ENCODE measurements at regions not wholly inside any gene's neighbourhood (a gene's known extent, or its start where the extent isn't known, plus 50 kb on each side); places are given as distances from the start of the nearest gene placed in this dataset.
"Not testable (repeated sequence)": the region's sequence is repeated elsewhere in the genome, so short reads cannot be mapped to it uniquely, and the experiment has no call there.

DNA sequence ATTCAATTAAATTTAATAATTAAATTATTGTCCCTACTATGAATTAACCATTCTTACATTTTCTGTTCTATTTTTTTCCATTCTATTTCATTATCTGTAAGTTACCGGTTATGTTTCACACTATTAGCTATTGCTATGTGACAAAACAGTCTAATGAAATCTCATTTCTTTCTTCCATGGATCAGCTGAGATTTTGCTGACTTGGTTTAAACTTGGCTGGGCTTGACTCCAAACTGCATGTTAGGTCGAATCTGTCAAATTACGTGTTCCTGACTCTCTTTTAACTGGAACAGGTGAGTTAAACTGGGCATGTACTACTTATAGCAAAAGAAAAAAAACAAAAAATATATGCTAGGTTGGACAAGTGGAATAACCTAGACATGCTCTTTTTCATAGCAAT lies 1464.4 kb downstream of the OLFM4 start:
- no peaks in the 10 kb centered on the region for H3K4me1 ChIP-seq (ENCODE audit: control insufficient read depth in 2 of 2, insufficient read depth in 2 of 2, low read length in 2 of 2)
- H3K4me3 ChIP-seq (ENCODE audit: low read length in 2 of 2) = no peak overlapping the region
- no peaks in the 10 kb centered on the region for H3K9me3 ChIP-seq (ENCODE audit: control insufficient read depth in 2 of 2, low read length in 2 of 2)
- no peaks in the 10 kb centered on the region for H3K36me3 ChIP-seq (ENCODE audit: control insufficient read depth in 2 of 2, insufficient read depth in 2 of 2, low read length in 2 of 2)
- H3K9ac ChIP-seq (ENCODE audit: low read depth in 1 of 2, low read length in 2 of 2) = no peak overlapping the region
- no peaks in the 10 kb centered on the region for H3K27me3 ChIP-seq (ENCODE audit: control insufficient read depth in 2 of 2, insufficient read depth in 2 of 2, low read length in 2 of 2)
- H3K27ac ChIP-seq (ENCODE audit: low read depth in 2 of 2, low read length in 2 of 2) = no peak overlapping the region

DNA sequence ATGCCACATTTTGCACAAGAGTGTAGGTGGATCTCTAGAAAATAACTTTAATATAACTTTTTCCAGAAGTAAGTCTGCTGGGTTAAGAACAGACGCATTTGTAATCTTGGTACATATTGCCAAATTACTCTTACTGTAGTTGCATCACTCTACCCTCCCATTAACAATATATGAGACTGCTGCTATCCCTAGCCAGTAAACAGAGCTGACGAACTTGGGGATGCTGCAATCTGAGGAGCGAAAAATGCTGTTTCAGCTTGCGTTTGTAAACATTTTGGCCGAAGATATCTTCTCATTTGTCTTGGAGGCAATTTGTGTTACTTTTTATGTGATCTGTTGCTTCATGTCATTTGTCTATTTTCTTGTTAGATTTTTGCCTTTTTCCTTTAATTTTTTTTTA lies 1482.8 kb downstream of the OLFM4 start:
- Histone ChIP-seq H3K27me3 (ENCODE audit: control insufficient read depth in 2 of 2, insufficient read depth in 2 of 2, low read length in 2 of 2) (no peaks in the 10 kb centered on the region), H3K9me3 (ENCODE audit: control insufficient read depth in 2 of 2, low read length in 2 of 2) (no peaks in the 10 kb centered on the region), H3K27ac (ENCODE audit: low read depth in 2 of 2, low read length in 2 of 2) (no peak overlapping the region), H3K36me3 (ENCODE audit: control insufficient read depth in 2 of 2, insufficient read depth in 2 of 2, low read length in 2 of 2) (no peaks in the 10 kb centered on the region), H3K4me1 (ENCODE audit: control insufficient read depth in 2 of 2, insufficient read depth in 2 of 2, low read length in 2 of 2) (no peaks in the 10 kb centered on the region), H3K4me3 (ENCODE audit: low read length in 2 of 2) (no peak overlapping the region), H3K9ac (ENCODE audit: low read depth in 1 of 2, low read length in 2 of 2) (no peak overlapping the region)

DNA sequence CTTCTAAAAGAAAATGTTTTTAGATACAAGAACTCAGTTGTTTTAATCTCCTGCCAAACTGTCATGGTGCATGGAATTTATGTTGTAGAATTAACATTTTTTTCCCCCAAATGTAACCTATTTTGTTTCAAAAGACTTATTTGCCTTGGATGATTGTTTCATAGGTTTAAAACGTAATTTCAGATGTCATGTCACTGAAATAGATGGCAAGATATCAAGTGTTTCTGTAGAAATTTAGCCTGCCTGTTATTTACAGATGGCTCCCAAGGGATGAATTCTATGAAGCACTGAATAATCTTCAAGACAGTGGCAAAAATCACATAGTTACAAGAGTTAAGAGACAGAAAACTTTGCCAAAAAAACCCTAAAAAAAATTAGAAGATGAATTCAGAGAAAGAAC lies 1484.6 kb downstream of the OLFM4 start:
- no peak overlapping the region for H3K27ac ChIP-seq (ENCODE audit: low read depth in 2 of 2, low read length in 2 of 2)
- no peak overlapping the region for H3K4me3 ChIP-seq (ENCODE audit: low read length in 2 of 2)
- no peaks in the 10 kb centered on the region for H3K36me3 ChIP-seq (ENCODE audit: control insufficient read depth in 2 of 2, insufficient read depth in 2 of 2, low read length in 2 of 2)
- H3K9me3 ChIP-seq (ENCODE audit: control insufficient read depth in 2 of 2, low read length in 2 of 2) = no peaks in the 10 kb centered on the region
- no peaks in the 10 kb centered on the region for H3K27me3 ChIP-seq (ENCODE audit: control insufficient read depth in 2 of 2, insufficient read depth in 2 of 2, low read length in 2 of 2)
- H3K9ac ChIP-seq (ENCODE audit: low read depth in 1 of 2, low read length in 2 of 2) = no peak overlapping the region
- H3K4me1 ChIP-seq (ENCODE audit: control insufficient read depth in 2 of 2, insufficient read depth in 2 of 2, low read length in 2 of 2) = no peaks in the 10 kb centered on the region

DNA sequence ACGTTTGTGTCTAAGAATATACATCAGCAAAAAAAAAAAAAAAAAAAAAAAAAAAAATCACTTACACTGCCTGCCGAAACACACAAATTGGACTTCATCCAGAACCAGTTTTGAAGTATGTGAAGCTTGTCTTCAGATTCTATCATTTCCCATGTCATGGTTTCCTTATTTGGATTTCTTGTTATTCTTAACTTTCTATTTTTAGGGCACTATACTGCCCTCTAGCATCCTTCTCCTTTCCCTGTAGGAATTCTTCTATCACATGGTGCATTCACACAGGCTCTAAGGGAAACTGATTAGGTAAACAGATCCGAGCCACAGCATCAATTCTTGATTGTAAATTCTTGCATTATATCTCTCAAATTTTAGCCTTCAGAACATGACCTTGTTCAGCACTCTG lies 1507.5 kb downstream of the OLFM4 start:
- Histone ChIP-seq H3K4me3 (ENCODE audit: low read length in 2 of 2) (no peak overlapping the region), H3K4me1 (ENCODE audit: control insufficient read depth in 2 of 2, insufficient read depth in 2 of 2, low read length in 2 of 2) (no peaks in the 10 kb centered on the region), H3K9me3 (ENCODE audit: control insufficient read depth in 2 of 2, low read length in 2 of 2) (no peaks in the 10 kb centered on the region), H3K9ac (ENCODE audit: low read depth in 1 of 2, low read length in 2 of 2) (no peak overlapping the region), H3K36me3 (ENCODE audit: control insufficient read depth in 2 of 2, insufficient read depth in 2 of 2, low read length in 2 of 2) (no peaks in the 10 kb centered on the region), H3K27ac (ENCODE audit: low read depth in 2 of 2, low read length in 2 of 2) (no peak overlapping the region), H3K27me3 (ENCODE audit: control insufficient read depth in 2 of 2, insufficient read depth in 2 of 2, low read length in 2 of 2) (no peaks in the 10 kb centered on the region)

DNA sequence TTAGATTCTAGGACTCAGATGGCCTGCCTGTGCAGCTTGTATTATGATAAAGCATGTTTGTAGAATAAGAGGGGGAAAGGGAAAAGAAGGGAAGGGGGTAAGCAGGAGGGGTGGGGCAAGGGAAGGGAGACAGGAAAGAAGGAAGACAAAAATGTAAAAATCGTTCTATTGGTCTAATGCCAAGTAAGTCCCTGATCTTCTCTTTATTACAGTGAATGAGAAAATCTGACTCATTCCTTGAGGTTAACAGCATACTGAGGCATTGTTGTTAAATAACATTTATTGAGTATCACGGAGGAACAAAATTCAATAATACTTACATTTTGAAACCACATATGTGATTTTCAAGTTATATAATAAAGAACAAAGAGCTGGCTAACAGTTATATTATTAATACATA lies 1534.7 kb downstream of the OLFM4 start:
- no peaks in the 10 kb centered on the region for H3K4me1 ChIP-seq (ENCODE audit: control insufficient read depth in 2 of 2, insufficient read depth in 2 of 2, low read length in 2 of 2)
- H3K27ac ChIP-seq (ENCODE audit: low read depth in 2 of 2, low read length in 2 of 2) = no peak overlapping the region
- no peak overlapping the region for H3K9ac ChIP-seq (ENCODE audit: low read depth in 1 of 2, low read length in 2 of 2)

DNA sequence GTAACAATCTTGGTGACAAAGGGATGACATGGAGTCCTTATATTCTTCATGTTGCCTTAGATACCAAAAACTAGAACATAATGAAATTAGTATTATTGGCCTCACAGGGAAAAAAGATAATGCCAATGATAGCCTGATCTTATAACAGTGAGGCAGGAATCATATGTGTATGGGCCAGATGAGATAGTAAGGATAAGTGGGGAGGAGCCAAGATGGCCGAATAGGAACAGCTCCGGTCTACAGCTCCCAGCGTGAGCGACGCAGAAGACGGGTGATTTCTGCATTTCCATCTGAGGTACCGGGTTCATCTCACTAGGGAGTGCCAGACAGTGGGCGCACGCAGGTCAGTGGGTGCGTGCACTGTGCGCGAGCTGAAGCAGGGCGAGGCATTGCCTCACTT lies 1543.4 kb downstream of the OLFM4 start:
- H3K9ac ChIP-seq (ENCODE audit: low read depth in 1 of 2, low read length in 2 of 2); H3K36me3 ChIP-seq (ENCODE audit: control insufficient read depth in 2 of 2, insufficient read depth in 2 of 2, low read length in 2 of 2); H3K4me1 ChIP-seq (ENCODE audit: control insufficient read depth in 2 of 2, insufficient read depth in 2 of 2, low read length in 2 of 2); H3K27me3 ChIP-seq (ENCODE audit: control insufficient read depth in 2 of 2, insufficient read depth in 2 of 2, low read length in 2 of 2); H3K4me3 ChIP-seq (ENCODE audit: low read length in 2 of 2); H3K27ac ChIP-seq (ENCODE audit: low read depth in 2 of 2, low read length in 2 of 2); H3K9me3 ChIP-seq (ENCODE audit: control insufficient read depth in 2 of 2, low read length in 2 of 2): not testable (repeated sequence)

More for the DNA sequence above, 1534.7 kb downstream of the OLFM4 start:
- H3K36me3 ChIP-seq (ENCODE audit: control insufficient read depth in 2 of 2, insufficient read depth in 2 of 2, low read length in 2 of 2) = no peaks in the 10 kb centered on the region
- H3K4me3 ChIP-seq (ENCODE audit: low read length in 2 of 2) = no peak overlapping the region
- no peaks in the 10 kb centered on the region for H3K27me3 ChIP-seq (ENCODE audit: control insufficient read depth in 2 of 2, insufficient read depth in 2 of 2, low read length in 2 of 2)
- no peaks in the 10 kb centered on the region for H3K9me3 ChIP-seq (ENCODE audit: control insufficient read depth in 2 of 2, low read length in 2 of 2)

DNA sequence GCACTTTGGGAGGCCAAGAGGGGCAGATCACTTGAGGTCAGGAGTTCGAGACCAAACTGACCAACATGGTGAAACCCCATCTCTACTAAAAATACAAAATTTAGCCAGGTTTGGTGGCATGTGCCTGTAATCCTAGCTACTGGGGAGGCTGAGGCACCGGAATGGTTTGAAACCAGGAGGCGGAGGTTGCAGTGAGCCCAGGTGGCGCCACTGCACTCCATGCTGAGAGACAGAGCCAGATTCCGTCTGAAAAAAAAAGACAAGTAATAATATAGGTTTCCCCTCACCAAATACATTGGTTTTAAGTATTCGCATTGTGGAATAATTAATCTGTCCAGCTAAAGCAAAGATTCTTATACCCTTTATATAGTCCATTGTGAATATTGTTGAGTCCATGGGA lies 1544.6 kb downstream of the OLFM4 start:
- Histone ChIP-seq H3K4me1 (ENCODE audit: control insufficient read depth in 2 of 2, insufficient read depth in 2 of 2, low read length in 2 of 2) (no peaks in the 10 kb centered on the region), H3K36me3 (ENCODE audit: control insufficient read depth in 2 of 2, insufficient read depth in 2 of 2, low read length in 2 of 2) (no peaks in the 10 kb centered on the region), H3K4me3 (ENCODE audit: low read length in 2 of 2) (no peak overlapping the region), H3K27me3 (ENCODE audit: control insufficient read depth in 2 of 2, insufficient read depth in 2 of 2, low read length in 2 of 2) (no peaks in the 10 kb centered on the region), H3K27ac (ENCODE audit: low read depth in 2 of 2, low read length in 2 of 2) (no peak overlapping the region), H3K9me3 (ENCODE audit: control insufficient read depth in 2 of 2, low read length in 2 of 2) (no peaks in the 10 kb centered on the region), H3K9ac (ENCODE audit: low read depth in 1 of 2, low read length in 2 of 2) (no peak overlapping the region)

DNA sequence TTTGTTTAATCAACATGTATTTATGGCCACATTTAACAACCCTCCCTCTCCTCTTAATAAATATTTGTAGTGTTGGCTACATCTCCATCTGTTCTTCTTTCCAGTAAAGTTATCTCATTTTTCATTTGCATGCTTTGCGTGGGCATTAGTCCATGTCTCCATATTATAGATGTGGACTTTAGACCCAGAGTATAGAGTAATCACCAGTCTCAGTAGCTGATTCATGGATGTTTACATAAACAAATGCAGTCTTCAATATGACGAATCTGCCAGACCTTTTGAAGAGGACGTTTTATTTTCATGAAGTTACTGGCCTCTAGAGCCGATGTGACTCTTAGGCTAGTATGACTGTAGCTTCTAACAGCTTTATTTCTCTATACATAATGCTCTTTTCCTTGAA lies 1546.2 kb downstream of the OLFM4 start:
- H3K4me3 ChIP-seq (ENCODE audit: low read length in 2 of 2) = no peak overlapping the region
- no peaks in the 10 kb centered on the region for H3K4me1 ChIP-seq (ENCODE audit: control insufficient read depth in 2 of 2, insufficient read depth in 2 of 2, low read length in 2 of 2)
- no peaks in the 10 kb centered on the region for H3K9me3 ChIP-seq (ENCODE audit: control insufficient read depth in 2 of 2, low read length in 2 of 2)
- no peaks in the 10 kb centered on the region for H3K27me3 ChIP-seq (ENCODE audit: control insufficient read depth in 2 of 2, insufficient read depth in 2 of 2, low read length in 2 of 2)
- no peaks in the 10 kb centered on the region for H3K36me3 ChIP-seq (ENCODE audit: control insufficient read depth in 2 of 2, insufficient read depth in 2 of 2, low read length in 2 of 2)
- H3K27ac ChIP-seq (ENCODE audit: low read depth in 2 of 2, low read length in 2 of 2) = no peak overlapping the region
- no peak overlapping the region for H3K9ac ChIP-seq (ENCODE audit: low read depth in 1 of 2, low read length in 2 of 2)

DNA sequence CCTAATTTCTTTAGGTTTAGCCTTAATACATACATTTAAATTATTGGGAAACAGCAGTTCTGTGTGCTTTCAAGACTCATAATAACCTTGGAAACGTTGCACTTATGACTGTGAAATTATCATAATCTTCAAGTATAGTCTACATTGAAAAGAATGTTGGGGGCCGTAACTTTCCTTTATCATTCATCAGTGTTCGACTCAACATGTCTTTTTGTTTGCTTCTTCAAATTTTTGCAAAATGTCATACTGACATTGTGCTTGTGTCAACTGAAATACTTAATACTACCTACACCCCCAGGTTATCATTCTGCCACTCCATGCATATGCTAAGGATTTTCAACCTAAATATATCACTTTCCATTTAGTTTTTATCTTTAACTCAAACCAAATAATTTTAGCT lies 1562.9 kb downstream of the OLFM4 start:
- Histone ChIP-seq H3K36me3 (ENCODE audit: control insufficient read depth in 2 of 2, insufficient read depth in 2 of 2, low read length in 2 of 2) (no peaks in the 10 kb centered on the region), H3K9me3 (ENCODE audit: control insufficient read depth in 2 of 2, low read length in 2 of 2) (peaks cover 3 to 5% of the 10 kb centered on the region in 2 donors), H3K4me3 (ENCODE audit: low read length in 2 of 2) (no peak overlapping the region), H3K27ac (ENCODE audit: low read depth in 2 of 2, low read length in 2 of 2) (no peak overlapping the region), H3K4me1 (ENCODE audit: control insufficient read depth in 2 of 2, insufficient read depth in 2 of 2, low read length in 2 of 2) (no peaks in the 10 kb centered on the region), H3K9ac (ENCODE audit: low read depth in 1 of 2, low read length in 2 of 2) (no peak overlapping the region), H3K27me3 (ENCODE audit: control insufficient read depth in 2 of 2, insufficient read depth in 2 of 2, low read length in 2 of 2) (no peaks in the 10 kb centered on the region)

DNA sequence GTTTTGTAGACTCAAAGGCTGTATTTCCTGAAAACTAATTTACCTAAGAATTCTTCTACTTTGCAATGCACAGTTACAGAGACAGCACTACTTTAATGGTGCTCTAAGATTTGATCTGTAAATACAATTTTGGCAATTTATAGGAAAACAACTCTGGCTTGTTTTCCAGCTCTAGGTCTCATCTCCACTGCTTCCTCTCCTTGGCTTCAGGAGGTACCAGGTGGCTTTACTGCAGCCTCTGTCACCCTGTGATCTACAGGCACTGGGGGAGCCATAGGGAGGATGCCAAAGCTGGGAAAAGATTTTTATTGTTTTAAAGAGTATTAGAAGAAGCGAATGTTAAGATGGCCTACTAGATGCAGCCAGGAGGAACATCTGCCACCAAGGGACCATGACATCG lies 1563.6 kb downstream of the OLFM4 start:
- Histone ChIP-seq H3K4me3 (ENCODE audit: low read length in 2 of 2) (no peak overlapping the region), H3K27me3 (ENCODE audit: control insufficient read depth in 2 of 2, insufficient read depth in 2 of 2, low read length in 2 of 2) (no peaks in the 10 kb centered on the region), H3K27ac (ENCODE audit: low read depth in 2 of 2, low read length in 2 of 2) (no peak overlapping the region), H3K9ac (ENCODE audit: low read depth in 1 of 2, low read length in 2 of 2) (no peak overlapping the region), H3K9me3 (ENCODE audit: control insufficient read depth in 2 of 2, low read length in 2 of 2) (peaks cover 3 to 5% of the 10 kb centered on the region in 2 donors), H3K4me1 (ENCODE audit: control insufficient read depth in 2 of 2, insufficient read depth in 2 of 2, low read length in 2 of 2) (no peaks in the 10 kb centered on the region), H3K36me3 (ENCODE audit: control insufficient read depth in 2 of 2, insufficient read depth in 2 of 2, low read length in 2 of 2) (no peaks in the 10 kb centered on the region)

DNA sequence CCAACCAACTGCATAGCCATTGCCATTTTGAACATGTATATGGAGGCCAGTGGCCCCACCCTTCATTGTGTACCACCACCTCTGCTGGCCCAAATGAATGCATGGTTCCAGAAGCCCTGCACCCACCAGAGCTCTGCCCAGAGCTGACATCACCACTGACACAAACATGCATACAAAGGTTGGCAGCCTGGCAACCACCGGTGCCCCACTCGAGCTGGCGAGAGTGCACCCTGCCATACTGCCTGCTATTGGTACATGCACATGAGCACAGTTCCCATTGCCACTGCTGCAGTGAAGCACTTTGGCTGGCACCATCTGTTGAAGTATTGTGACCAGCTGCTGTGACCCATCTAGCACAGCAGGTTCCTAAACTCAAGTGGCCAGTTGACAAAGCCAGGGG lies 1564.9 kb downstream of the OLFM4 start:
- peaks cover 3 to 5% of the 10 kb centered on the region in 2 donors for H3K9me3 ChIP-seq (ENCODE audit: control insufficient read depth in 2 of 2, low read length in 2 of 2)
- no peak overlapping the region for H3K27ac ChIP-seq (ENCODE audit: low read depth in 2 of 2, low read length in 2 of 2)
- no peaks in the 10 kb centered on the region for H3K4me1 ChIP-seq (ENCODE audit: control insufficient read depth in 2 of 2, insufficient read depth in 2 of 2, low read length in 2 of 2)
- H3K27me3 ChIP-seq (ENCODE audit: control insufficient read depth in 2 of 2, insufficient read depth in 2 of 2, low read length in 2 of 2) = no peaks in the 10 kb centered on the region
- no peak overlapping the region for H3K4me3 ChIP-seq (ENCODE audit: low read length in 2 of 2)
- no peak overlapping the region for H3K9ac ChIP-seq (ENCODE audit: low read depth in 1 of 2, low read length in 2 of 2)
- H3K36me3 ChIP-seq (ENCODE audit: control insufficient read depth in 2 of 2, insufficient read depth in 2 of 2, low read length in 2 of 2) = no peaks in the 10 kb centered on the region

Data from mucosa of rectum (tissue), 2 donors.